ENCODE measurements at regions not wholly inside any gene's neighbourhood (a gene's known extent, or its start where the extent isn't known, plus 50 kb on each side); places are given as distances from the start of the nearest gene placed in this dataset.

GRCh38 chr12:31872831-31873604 lies 86.2 kb upstream of the RESF1 start:
- TF ChIP-seq EZH2phosphoT487 (IDR thresholded peaks at IDR 0.05; ENCODE audit: insufficient read depth, low read depth) (no peak), EZH2 (IDR thresholded peaks at IDR 0.05; ENCODE audit: insufficient read depth, poor library complexity, severe bottlenecking) (no peak)

All from GM23248 (cell line).